ENCODE measurements at regions not wholly inside any gene's neighbourhood (a gene's known extent, or its start where the extent isn't known, plus 50 kb on each side); places are given as distances from the start of the nearest gene placed in this dataset.

DNA sequence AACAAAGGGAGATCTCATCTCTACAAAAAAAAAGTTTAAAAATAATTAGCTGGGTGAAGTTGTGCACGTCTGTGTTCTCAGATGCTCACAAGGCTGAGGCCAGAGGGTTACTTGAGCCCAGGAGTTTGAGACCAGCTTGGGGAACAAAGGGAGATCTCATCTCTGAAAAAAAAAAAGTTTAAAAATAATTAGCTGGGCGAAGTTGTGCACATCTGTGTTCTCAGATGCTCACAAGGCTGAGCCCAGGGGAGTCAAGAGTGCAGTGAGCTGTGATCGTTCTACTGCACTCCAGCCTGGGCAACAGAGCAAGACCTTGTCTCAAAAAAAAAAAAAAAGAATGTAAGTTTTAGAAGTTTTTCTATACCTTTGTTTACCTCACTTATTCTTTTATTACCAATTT lies 127.3 kb downstream of the FGF9 start (continued):
- TF ChIP-seq, protein P1, sequence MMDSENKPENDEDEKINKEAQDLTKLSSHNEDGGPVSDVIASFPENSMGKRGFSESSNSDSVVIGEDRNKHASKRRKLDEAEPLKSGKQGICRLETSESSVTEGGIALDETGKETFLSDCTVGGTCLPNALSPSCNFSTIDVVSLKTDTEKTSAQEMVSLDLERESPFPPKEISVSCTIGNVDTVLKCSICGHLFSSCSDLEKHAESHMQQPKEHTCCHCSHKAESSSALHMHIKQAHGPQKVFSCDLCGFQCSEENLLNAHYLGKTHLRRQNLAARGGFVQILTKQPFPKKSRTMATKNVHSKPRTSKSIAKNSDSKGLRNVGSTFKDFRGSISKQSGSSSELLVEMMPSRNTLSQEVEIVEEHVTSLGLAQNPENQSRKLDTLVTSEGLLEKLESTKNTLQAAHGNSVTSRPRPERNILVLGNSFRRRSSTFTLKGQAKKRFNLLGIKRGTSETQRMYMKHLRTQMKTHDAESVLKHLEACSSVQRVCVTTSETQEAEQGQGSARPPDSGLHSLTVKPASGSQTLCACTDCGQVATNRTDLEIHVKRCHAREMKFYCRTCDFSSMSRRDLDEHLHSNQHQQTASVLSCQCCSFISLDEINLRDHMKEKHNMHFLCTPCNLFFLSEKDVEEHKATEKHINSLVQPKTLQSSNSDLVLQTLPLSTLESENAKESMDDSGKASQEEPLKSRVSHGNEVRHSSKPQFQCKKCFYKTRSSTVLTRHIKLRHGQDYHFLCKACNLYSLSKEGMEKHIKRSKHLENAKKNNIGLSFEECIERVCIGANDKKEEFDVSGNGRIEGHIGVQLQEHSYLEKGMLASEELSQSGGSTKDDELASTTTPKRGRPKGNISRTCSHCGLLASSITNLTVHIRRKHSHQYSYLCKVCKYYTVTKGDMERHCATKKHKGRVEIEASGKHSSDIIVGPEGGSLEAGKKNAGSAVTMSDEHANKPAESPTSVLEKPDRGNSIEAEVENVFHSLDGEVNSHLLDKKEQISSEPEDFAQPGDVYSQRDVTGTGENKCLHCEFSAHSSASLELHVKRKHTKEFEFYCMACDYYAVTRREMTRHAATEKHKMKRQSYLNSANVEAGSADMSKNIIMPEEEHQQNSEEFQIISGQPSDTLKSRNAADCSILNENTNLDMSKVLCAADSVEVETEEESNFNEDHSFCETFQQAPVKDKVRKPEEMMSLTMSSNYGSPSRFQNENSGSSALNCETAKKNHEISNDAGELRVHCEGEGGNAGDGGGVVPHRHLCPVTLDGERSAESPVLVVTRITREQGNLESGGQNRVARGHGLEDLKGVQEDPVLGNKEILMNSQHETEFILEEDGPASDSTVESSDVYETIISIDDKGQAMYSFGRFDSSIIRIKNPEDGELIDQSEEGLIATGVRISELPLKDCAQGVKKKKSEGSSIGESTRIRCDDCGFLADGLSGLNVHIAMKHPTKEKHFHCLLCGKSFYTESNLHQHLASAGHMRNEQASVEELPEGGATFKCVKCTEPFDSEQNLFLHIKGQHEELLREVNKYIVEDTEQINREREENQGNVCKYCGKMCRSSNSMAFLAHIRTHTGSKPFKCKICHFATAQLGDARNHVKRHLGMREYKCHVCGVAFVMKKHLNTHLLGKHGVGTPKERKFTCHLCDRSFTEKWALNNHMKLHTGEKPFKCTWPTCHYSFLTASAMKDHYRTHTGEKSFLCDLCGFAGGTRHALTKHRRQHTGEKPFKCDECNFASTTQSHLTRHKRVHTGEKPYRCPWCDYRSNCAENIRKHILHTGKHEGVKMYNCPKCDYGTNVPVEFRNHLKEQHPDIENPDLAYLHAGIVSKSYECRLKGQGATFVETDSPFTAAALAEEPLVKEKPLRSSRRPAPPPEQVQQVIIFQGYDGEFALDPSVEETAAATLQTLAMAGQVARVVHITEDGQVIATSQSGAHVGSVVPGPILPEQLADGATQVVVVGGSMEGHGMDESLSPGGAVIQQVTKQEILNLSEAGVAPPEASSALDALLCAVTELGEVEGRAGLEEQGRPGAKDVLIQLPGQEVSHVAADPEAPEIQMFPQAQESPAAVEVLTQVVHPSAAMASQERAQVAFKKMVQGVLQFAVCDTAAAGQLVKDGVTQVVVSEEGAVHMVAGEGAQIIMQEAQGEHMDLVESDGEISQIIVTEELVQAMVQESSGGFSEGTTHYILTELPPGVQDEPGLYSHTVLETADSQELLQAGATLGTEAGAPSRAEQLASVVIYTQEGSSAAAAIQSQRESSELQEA (IDR thresholded peaks at IDR 0.05; ENCODE audit: low read depth) = no peak
- no peak for TF ChIP-seq TAF15 (IDR thresholded peaks at IDR 0.05; ENCODE audit: low read depth, low read length)
- TF ChIP-seq PHTF2 (CRISPR knock-in tag; IDR thresholded peaks at IDR 0.05) = no peak

- H3K4me1 ChIP-seq (replicated peaks in 1 of 2; ENCODE audit: control insufficient read depth in 2 of 2, insufficient read depth in 2 of 2, low read length in 2 of 2) = no peaks in the 10 kb centered on the region
- in situ Hi-C loops (cut with MboI) = no loop called here
- TF ChIP-seq U2AF2 (optimal IDR thresholded peaks at IDR 0.05; ENCODE audit: low read depth, low read length) (no peak), KDM1A (IDR thresholded peaks at IDR 0.05) (no peak), ELF2 (CRISPR knock-in tag; IDR thresholded peaks at IDR 0.05) (no peak), NONO (IDR thresholded peaks at IDR 0.05; ENCODE audit: low read depth in 2 of 2, low read length in 1 of 2) (no peak), MCM3 (IDR thresholded peaks at IDR 0.05) (no peak), ADNP (tag; IDR thresholded peaks at IDR 0.05) (no peak), POLR2G (IDR thresholded peaks at IDR 0.05; ENCODE audit: low read depth, low read length) (no peak), FOXP4 (CRISPR knock-in tag; IDR thresholded peaks at IDR 0.05; ENCODE audit: borderline replicate concordance) (no peak), NFE2 (IDR thresholded peaks at IDR 0.05; ENCODE audit: low read depth) (no peak), NR4A1 (CRISPR knock-in tag; IDR thresholded peaks at IDR 0.05) (no peak), NR4A1 (tag; IDR thresholded peaks at IDR 0.05) (no peak)
Measured at GRCh38 chr13:21799671-21800070, 128.8 kb downstream of the FGF9 start.

More at GRCh38 chr13:21799671-21800070, 128.8 kb downstream of the FGF9 start:
- no peaks in the 10 kb centered on the region for H4K20me1 ChIP-seq (replicated peaks; ENCODE audit: control insufficient read depth, insufficient read depth, low read length)
- 0% methylated on average over 1 of the region's 3 CpGs for WGBS (ENCODE audit: insufficient coverage, low coverage, missing lambda C conversion rate)
- no peak overlapping the region for H3K4me3 ChIP-seq
- FAIRE-seq (no peak), ATAC-seq (no peak), DNase-seq (ENCODE audit: extremely low read depth in 1 of 4, low spot score in 3 of 4) (no peak)
- H3K27ac ChIP-seq (ENCODE audit: extremely low read depth, low read depth, low read length) = no peak overlapping the region
- ChIA-PET POLR2A (no interaction called here), CTCF (ENCODE audit: low intra/inter-chr PET ratio) (no interaction called here)
- H3K36me3 ChIP-seq (ENCODE audit: control insufficient read depth, insufficient read depth, low read length) = no peaks in the 10 kb centered on the region
- H3K9ac ChIP-seq (ENCODE audit: insufficient read depth in 1 of 2, low read depth in 2 of 2, low read length in 2 of 2) = no peak overlapping the region
- no peaks in the 10 kb centered on the region for H3K9me1 ChIP-seq (ENCODE audit: control insufficient read depth, insufficient read depth, low read length)
- BruUV-seq (replicated peaks) = no TSS peak
- H3K9me3 ChIP-seq (replicated peaks; ENCODE audit: control insufficient read depth, insufficient read depth, low read depth, low read length) = no peaks in the 10 kb centered on the region
- H3K27me3 ChIP-seq (ENCODE audit: control insufficient read depth in 2 of 2, insufficient read depth in 2 of 2, low read length in 2 of 2) = peaks cover 0 to 4% of the 10 kb centered on the region in 2 experiments; a peak in 1 of 5 replicates
- intact Hi-C loops (cut with micrococcal nuclease) = no loop called here
- H3K79me2 ChIP-seq (ENCODE audit: control insufficient read depth, insufficient read depth, low read length) = no peaks in the 10 kb centered on the region
- no peak overlapping the region for H3K4me2 ChIP-seq (ENCODE audit: insufficient read depth, low read length)
- no peak overlapping the region for H2AFZ ChIP-seq (ENCODE audit: low read depth, low read length)
